GM12878 (cell line): ENCODE measurements at regions not wholly inside any gene's neighbourhood (a gene's known extent, or its start where the extent isn't known, plus 50 kb on each side); places are given as distances from the start of the nearest gene placed in this dataset.

Experiments
- CHD1 ChIP-seq: IDR thresholded peaks from 2 replicates; pipeline ENCODE4 v1.6.1; 2012; ENCODE audit warnings: low read depth, low read length, improper control_type of control experiment
- CREM ChIP-seq: IDR thresholded peaks from 2 replicates; pipeline ENCODE4 v1.6.1; 2014; ENCODE audit warnings: antibody characterized with exemption, low read depth
- CTCF ChIP-seq, 3 experiments: IDR thresholded peaks in 2 of 3; conservative IDR thresholded peaks in 1 of 3; 2 replicates each; pipeline ENCODE4 v1.5.1; 2011; ENCODE audit warnings: low read depth in 3 of 3, low read length in 3 of 3, mild to moderate bottlenecking in 3 of 3, control low read depth in 2 of 3, moderate library complexity in 2 of 3, inconsistent platforms in 1 of 3, mixed read lengths in 1 of 3; ENCODE audit not compliant: control insufficient read depth in 2 of 3, insufficient read depth in 1 of 3; ENCODE audit errors: extremely low read depth in 1 of 3
- NFXL1 ChIP-seq: fragments of 450-650 bp; IDR thresholded peaks from 2 replicates; pipeline ENCODE4 v1.6.1; 2017; ENCODE audit warnings: antibody characterized with exemption, mild to moderate bottlenecking, borderline replicate concordance
- POLR2AphosphoS5 ChIP-seq: IDR thresholded peaks from 2 replicates; pipeline ENCODE4 v1.6.1; 2011; ENCODE audit warnings: mild to moderate bottlenecking, low read length, inconsistent platforms
- SRF ChIP-seq, 2 experiments: IDR thresholded peaks; 2 replicates each; pipeline ENCODE4 v1.6.1; 2011; ENCODE audit warnings: low read depth in 2 of 2, low read length in 2 of 2, mild to moderate bottlenecking in 1 of 2, moderate library complexity in 1 of 2

- TF ChIP-seq CHD1 (no peak), CTCF (IDR thresholded peaks at IDR 0.05 in 2 of 3, conservative IDR thresholded peaks at IDR 0.05 in 1 of 3; ENCODE audit: control insufficient read depth in 2 of 3, extremely low read depth in 1 of 3, insufficient read depth in 1 of 3, low read depth in 3 of 3, low read length in 3 of 3) (no peak), SRF (IDR thresholded peaks at IDR 0.05; ENCODE audit: low read depth in 2 of 2, low read length in 2 of 2) (no peak), POLR2AphosphoS5 (no peak), NFXL1 (no peak), CREM (no peak)
Observed at GRCh38 chr4:171239196-171239595, 574.0 kb upstream of the GALNTL6 start.
